SK-N-SH (cell line): ENCODE measurements at regions not wholly inside any gene's neighbourhood (a gene's known extent, or its start where the extent isn't known, plus 50 kb on each side); places are given as distances from the start of the nearest gene placed in this dataset.

ENCODE experiments used
- CTCF ChIA-PET: fragments of 300-600, 350-600 bp; formaldehyde crosslinking; extraction: SDS; loops from one replicate; lab custom pipeline; 2021; lab: Yijun Ruan, JAX
- POLR2A ChIA-PET: fragments of 350-600 bp; sonication (Branson Sonifier 250); formaldehyde crosslinking; extraction: SDS; loops from one replicate; lab custom pipeline; 2020; ENCODE audit warnings: antibody characterized with exemption, inconsistent platforms; lab: Yijun Ruan, JAX
- DNase-seq: peaks from one replicate; pipeline ENCODE4 v3.0.0; 2012
- H2AFZ ChIP-seq: fragments of 200-600 bp; sonication (generic); 2 replicates; pipeline ENCODE4 v1.8.1; 2016; ENCODE audit warnings: antibody characterized with exemption, mild to moderate bottlenecking, low read depth
- H3F3A ChIP-seq: fragments of 200-600 bp; sonication (generic); replicated peaks from 2 replicates; pipeline ENCODE3; 2016; ENCODE audit warnings: antibody characterized with exemption, mild to moderate bottlenecking; ENCODE audit not compliant: insufficient read depth
- H3K27ac ChIP-seq, 2 experiments: fragments of 200-500 bp in 1 of 2; fragments of 200-600 bp in 1 of 2; sonication (Bioruptor generic) in 1 of 2; sonication (generic), shearing (Covaris generic) in 1 of 2; 2 replicates each; pipeline versions ENCODE4 v1.5.1 to v1.6.1; 2014 to 2016; ENCODE audit warnings: low read depth in 2 of 2, inconsistent platforms in 1 of 2, low read length in 1 of 2, mild to moderate bottlenecking in 1 of 2, mixed read lengths in 1 of 2
- H3K27me3 ChIP-seq: fragments of 200-600 bp; sonication (generic), shearing (Covaris generic); 2 replicates; pipeline ENCODE4 v1.6.1; 2016; ENCODE audit warnings: mixed run types; ENCODE audit not compliant: insufficient read depth
- H3K36me3 ChIP-seq, 2 experiments: fragments of 200-500 bp in 1 of 2; fragments of 200-600 bp in 1 of 2; sonication (Bioruptor generic) in 1 of 2; sonication (generic) in 1 of 2; replicated peaks in 1 of 2; 2 replicates each; pipeline versions ENCODE3 to v1.5.1; 2014 to 2016; ENCODE audit warnings: low read length in 1 of 2, mild to moderate bottlenecking in 1 of 2; ENCODE audit not compliant: insufficient read depth in 2 of 2, control insufficient read depth in 1 of 2
- H3K4me1 ChIP-seq, 2 experiments: fragments of 200-500 bp in 1 of 2; fragments of 200-600 bp in 1 of 2; sonication (Bioruptor generic) in 1 of 2; sonication (generic), shearing (Covaris generic) in 1 of 2; 2 replicates each; pipeline versions ENCODE4 v1.5.1 to v1.6.1; 2014 to 2016; ENCODE audit warnings: low read depth in 1 of 2, low read length in 1 of 2, mixed run types in 1 of 2; ENCODE audit not compliant: insufficient read depth in 2 of 2, control insufficient read depth in 1 of 2
- H3K4me2 ChIP-seq: fragments of 200-600 bp; sonication (generic), shearing (Covaris generic); 2 replicates; pipeline ENCODE4 v1.6.1; 2017; ENCODE audit warnings: mixed run types
- H3K4me3 ChIP-seq, 2 experiments: fragments of 200-500 bp in 1 of 2; fragments of 200-600 bp in 1 of 2; sonication (Bioruptor generic) in 1 of 2; sonication (generic), shearing (Covaris generic) in 1 of 2; 2 replicates each; pipeline versions ENCODE4 v1.5.1 to v1.8.1; 2014 to 2016; ENCODE audit warnings: low read depth in 2 of 2, inconsistent platforms in 1 of 2, low read length in 1 of 2, mild to moderate bottlenecking in 1 of 2, mixed read lengths in 1 of 2, moderate library complexity in 1 of 2
- H3K79me2 ChIP-seq: fragments of 200-600 bp; sonication (generic); 2 replicates; pipeline ENCODE4 v1.8.1; 2017; ENCODE audit warnings: mild to moderate bottlenecking; ENCODE audit not compliant: insufficient read depth
- H3K9ac ChIP-seq: fragments of 200-600 bp; sonication (generic); 2 replicates; pipeline ENCODE4 v1.6.1; 2017; ENCODE audit warnings: mixed run types
- H3K9me2 ChIP-seq: fragments of 200-600 bp; sonication (generic); 2 replicates; pipeline ENCODE4 v1.6.1; 2017; ENCODE audit warnings: mixed run types
- H3K9me3 ChIP-seq: fragments of 200-600 bp; sonication (generic); 2 replicates; pipeline ENCODE4 v1.6.1; 2017; ENCODE audit warnings: mixed run types, mild to moderate bottlenecking, moderate library complexity
- H4K20me1 ChIP-seq: fragments of 200-600 bp; sonication (generic); 2 replicates; pipeline ENCODE4 v1.6.1; 2017; ENCODE audit warnings: mild to moderate bottlenecking, mixed run types; ENCODE audit not compliant: insufficient read depth
- CHD2 ChIP-seq: fragments of 150-350 bp; IDR thresholded peaks from 2 replicates; pipeline ENCODE4 v1.6.1; 2018; ENCODE audit warnings: low read length; ENCODE audit not compliant: partially characterized antibody
- ELF1 ChIP-seq: IDR thresholded peaks from 2 replicates; pipeline ENCODE4 v1.4.0; 2012
- FOXJ3 ChIP-seq: sonication (generic); formaldehyde crosslinking; IDR thresholded peaks from 2 replicates; pipeline ENCODE4 v1.5.1; 2020; ENCODE audit warnings: mild to moderate bottlenecking, missing genetic modification reagents
- FOXM1 ChIP-seq: IDR thresholded peaks from 2 replicates; pipeline ENCODE4 v1.4.0; 2012; ENCODE audit warnings: low read depth, mild to moderate bottlenecking
- GABPA ChIP-seq: IDR thresholded peaks from 2 replicates; pipeline ENCODE4 v1.4.0; 2012; ENCODE audit warnings: low read depth, mild to moderate bottlenecking
- JUND ChIP-seq: IDR thresholded peaks from 2 replicates; pipeline ENCODE4 v1.4.0; 2012
- MEF2A ChIP-seq: IDR thresholded peaks from 2 replicates; pipeline ENCODE4 v1.4.0; 2012; ENCODE audit warnings: low read depth, borderline replicate concordance
- MXI1 ChIP-seq: IDR thresholded peaks from 2 replicates; pipeline ENCODE4 v1.6.1; 2012; ENCODE audit warnings: mild to moderate bottlenecking, low read depth, low read length, improper control_type of control experiment
- NRF1 ChIP-seq: IDR thresholded peaks from 2 replicates; pipeline ENCODE4 v1.6.1; 2012; ENCODE audit warnings: low read depth, mild to moderate bottlenecking, low read length
- POLR2AphosphoS5 ChIP-seq: IDR thresholded peaks from 2 replicates; pipeline ENCODE4 v1.6.1; 2012; ENCODE audit warnings: low read depth, low read length
- RXRA ChIP-seq: IDR thresholded peaks from 2 replicates; pipeline ENCODE4 v1.4.0; 2012; ENCODE audit warnings: low read depth, mild to moderate bottlenecking, borderline replicate concordance
- SMC3 ChIP-seq: IDR thresholded peaks from 2 replicates; pipeline ENCODE4 v1.6.1; 2012; ENCODE audit warnings: low read depth, low read length, improper control_type of control experiment
- TCF12 ChIP-seq: IDR thresholded peaks from 2 replicates; pipeline ENCODE4 v1.4.0; 2012
- TEAD4 ChIP-seq: IDR thresholded peaks from 2 replicates; pipeline ENCODE4 v1.4.0; 2012; ENCODE audit warnings: mild to moderate bottlenecking, borderline replicate concordance; ENCODE audit not compliant: insufficient read depth
- USF2 ChIP-seq: fragments of 150-350 bp; IDR thresholded peaks from 2 replicates; pipeline ENCODE4 v1.6.1; 2017; ENCODE audit warnings: antibody characterized with exemption, low read length, low read depth, borderline replicate concordance
- ZBTB33 ChIP-seq: IDR thresholded peaks from 2 replicates; pipeline ENCODE4 v1.4.0; 2012; ENCODE audit warnings: low read depth, borderline replicate concordance
- WGBS: methylation state at CpG from one replicate; pipeline ENCODE4 v1.1.6; 2017; ENCODE audit warnings: low lambda C conversion rate; 5-methylcytosine and 5-hydroxymethylcytosine counted together
- TF ChIP-seq, protein P1 (sequence below): IDR thresholded peaks from 2 replicates; pipeline ENCODE4 v1.6.1; 2012; ENCODE audit warnings: mild to moderate bottlenecking, low read depth, low read length, moderate library complexity
- TF ChIP-seq, protein P2 (sequence below): fragments of 150-350 bp; IDR thresholded peaks from 2 replicates; pipeline ENCODE4 v1.6.1; 2016; ENCODE audit warnings: mild to moderate bottlenecking, low read depth, low read length
- TF ChIP-seq, protein P3 (sequence below): IDR thresholded peaks from 2 replicates; pipeline ENCODE4 v1.4.0; 2012; ENCODE audit warnings: low read depth

- H3K27ac ChIP-seq, result no peak overlapping the region; a peak in 1 of 4 replicates
- ChIA-PET CTCF (no interaction called here), POLR2A (no interaction called here)
These were observed 1150.6 kb upstream of the RAG2 start for GRCh38 chr11:37748641-37749040.

GRCh38 chr11:37747121-37747520 is 1149.1 kb upstream of the RAG2 start:
- H3K36me3 ChIP-seq, result no peaks in the 10 kb centered on the region
- H3K4me3 ChIP-seq, result no peak overlapping the region
- H3K9me2 ChIP-seq, result no peaks in the 10 kb centered on the region; the same call in 1 of the 2 replicates
- no peak overlapping the region for H3K4me2 ChIP-seq
- CTCF ChIA-PET, result no interaction called here
- H3K9me3 ChIP-seq, result 0 out of 2 replicates have a peak, but pooled peaks cover 5% of the 10 kb centered on the region
- no peaks in the 10 kb centered on the region for H3K4me1 ChIP-seq
- no peak overlapping the region for H3K9ac ChIP-seq
- H3K27ac ChIP-seq, result peak overlapping the region in 1 of 2 experiments; percentile 29; a peak in 2 of 4 replicates
- POLR2A ChIA-PET, result no interaction called here
- no peak for DNase-seq
- H3K27me3 ChIP-seq, result no peaks in the 10 kb centered on the region
- peaks cover 17% of the 10 kb centered on the region for H3F3A ChIP-seq
- H3K79me2 ChIP-seq, result no peaks in the 10 kb centered on the region
- H2AFZ ChIP-seq, result peak overlapping the region; percentile 50; the same call in 1 of the 2 replicates
- 23% methylated on average over 2 of the region's 2 CpGs for WGBS
- TF ChIP-seq, protein P1, sequence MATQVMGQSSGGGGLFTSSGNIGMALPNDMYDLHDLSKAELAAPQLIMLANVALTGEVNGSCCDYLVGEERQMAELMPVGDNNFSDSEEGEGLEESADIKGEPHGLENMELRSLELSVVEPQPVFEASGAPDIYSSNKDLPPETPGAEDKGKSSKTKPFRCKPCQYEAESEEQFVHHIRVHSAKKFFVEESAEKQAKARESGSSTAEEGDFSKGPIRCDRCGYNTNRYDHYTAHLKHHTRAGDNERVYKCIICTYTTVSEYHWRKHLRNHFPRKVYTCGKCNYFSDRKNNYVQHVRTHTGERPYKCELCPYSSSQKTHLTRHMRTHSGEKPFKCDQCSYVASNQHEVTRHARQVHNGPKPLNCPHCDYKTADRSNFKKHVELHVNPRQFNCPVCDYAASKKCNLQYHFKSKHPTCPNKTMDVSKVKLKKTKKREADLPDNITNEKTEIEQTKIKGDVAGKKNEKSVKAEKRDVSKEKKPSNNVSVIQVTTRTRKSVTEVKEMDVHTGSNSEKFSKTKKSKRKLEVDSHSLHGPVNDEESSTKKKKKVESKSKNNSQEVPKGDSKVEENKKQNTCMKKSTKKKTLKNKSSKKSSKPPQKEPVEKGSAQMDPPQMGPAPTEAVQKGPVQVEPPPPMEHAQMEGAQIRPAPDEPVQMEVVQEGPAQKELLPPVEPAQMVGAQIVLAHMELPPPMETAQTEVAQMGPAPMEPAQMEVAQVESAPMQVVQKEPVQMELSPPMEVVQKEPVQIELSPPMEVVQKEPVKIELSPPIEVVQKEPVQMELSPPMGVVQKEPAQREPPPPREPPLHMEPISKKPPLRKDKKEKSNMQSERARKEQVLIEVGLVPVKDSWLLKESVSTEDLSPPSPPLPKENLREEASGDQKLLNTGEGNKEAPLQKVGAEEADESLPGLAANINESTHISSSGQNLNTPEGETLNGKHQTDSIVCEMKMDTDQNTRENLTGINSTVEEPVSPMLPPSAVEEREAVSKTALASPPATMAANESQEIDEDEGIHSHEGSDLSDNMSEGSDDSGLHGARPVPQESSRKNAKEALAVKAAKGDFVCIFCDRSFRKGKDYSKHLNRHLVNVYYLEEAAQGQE, result no peak
- TF ChIP-seq NRF1, result no peak
- TF ChIP-seq SMC3, result no peak
- TF ChIP-seq USF2, result no peak
- no peak for TF ChIP-seq JUND
- TF ChIP-seq, protein P2, sequence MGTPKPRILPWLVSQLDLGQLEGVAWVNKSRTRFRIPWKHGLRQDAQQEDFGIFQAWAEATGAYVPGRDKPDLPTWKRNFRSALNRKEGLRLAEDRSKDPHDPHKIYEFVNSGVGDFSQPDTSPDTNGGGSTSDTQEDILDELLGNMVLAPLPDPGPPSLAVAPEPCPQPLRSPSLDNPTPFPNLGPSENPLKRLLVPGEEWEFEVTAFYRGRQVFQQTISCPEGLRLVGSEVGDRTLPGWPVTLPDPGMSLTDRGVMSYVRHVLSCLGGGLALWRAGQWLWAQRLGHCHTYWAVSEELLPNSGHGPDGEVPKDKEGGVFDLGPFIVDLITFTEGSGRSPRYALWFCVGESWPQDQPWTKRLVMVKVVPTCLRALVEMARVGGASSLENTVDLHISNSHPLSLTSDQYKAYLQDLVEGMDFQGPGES, result no peak
- TF ChIP-seq TEAD4, result no peak
- TF ChIP-seq TCF12, result no peak
- TF ChIP-seq, all 33 proteins: peak for 0
- H4K20me1 ChIP-seq, result no peaks in the 10 kb centered on the region

More at GRCh38 chr11:37748641-37749040, 1150.6 kb upstream of the RAG2 start:
- 0 out of 2 replicates have a peak, but pooled peaks cover 5% of the 10 kb centered on the region for H3K9me3 ChIP-seq
- H4K20me1 ChIP-seq, result no peaks in the 10 kb centered on the region
- H3K4me3 ChIP-seq, result no peak overlapping the region
- no peaks in the 10 kb centered on the region for H3K27me3 ChIP-seq
- no peaks in the 10 kb centered on the region for H3K4me1 ChIP-seq
- DNase-seq, result no peak
- H3F3A ChIP-seq, result peaks cover 17% of the 10 kb centered on the region
- H3K36me3 ChIP-seq, result no peaks in the 10 kb centered on the region
- H3K9ac ChIP-seq, result no peak overlapping the region
- TF ChIP-seq SMC3 (no peak), MEF2A (no peak), FOXM1 (no peak), POLR2AphosphoS5 (no peak), GABPA (no peak), RXRA (no peak), JUND (no peak), CHD2 (no peak), ZBTB33 (no peak), MXI1 (no peak), FOXJ3 (CRISPR knock-in tag) (no peak), ELF1 (no peak)
- TF ChIP-seq, protein P3, sequence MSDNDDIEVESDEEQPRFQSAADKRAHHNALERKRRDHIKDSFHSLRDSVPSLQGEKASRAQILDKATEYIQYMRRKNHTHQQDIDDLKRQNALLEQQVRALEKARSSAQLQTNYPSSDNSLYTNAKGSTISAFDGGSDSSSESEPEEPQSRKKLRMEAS, result no peak
- TF ChIP-seq, all 33 proteins: peak for 0
- Histone ChIP-seq H3K79me2 (no peaks in the 10 kb centered on the region), H2AFZ (no peak overlapping the region), H3K9me2 (no peaks in the 10 kb centered on the region; the same call in 1 of the 2 replicates), H3K4me2 (no peak overlapping the region)
